Endothelial cell of umbilical vein (primary cell): ENCODE measurements at regions not wholly inside any gene's neighbourhood (a gene's known extent, or its start where the extent isn't known, plus 50 kb on each side); places are given as distances from the start of the nearest gene placed in this dataset.

Experiments used
- BruUV-seq: library from RNA; stranded (reverse); fragments of 400-500 nt; replicated peaks from 2 replicates; lab custom pipeline; 2021; lab: Mats Ljungman, UMichigan
- CTCF ChIA-PET: fragments of 300-600, 350-600 bp; sonication (Branson Sonifier 250); formaldehyde crosslinking; loops from one replicate; lab custom pipeline; 2021; ENCODE audit warnings: antibody characterized with exemption, inconsistent platforms; lab: Charles Lee
- POLR2A ChIA-PET: fragments of 300-600, 350-600 bp; sonication (Branson Sonifier 250); formaldehyde crosslinking; loops from one replicate; lab custom pipeline; 2021; ENCODE audit warnings: antibody characterized with exemption, inconsistent platforms; lab: Charles Lee
- DNase-seq: peaks from one replicate; pipeline ENCODE4 v3.0.0-alpha.2; 2011; ENCODE audit warnings: low read depth, low spot score
- FAIRE-seq: peaks from 2 replicates; lab custom pipeline; 2011; peaks lifted over from hg19 to GRCh38; lab: Jason Lieb, UNC
- H2AFZ ChIP-seq: 2 replicates; pipeline ENCODE4 v1.6.0; 2012; ENCODE audit warnings: low read depth, low read length, control low read depth, inconsistent platforms
- H3K27ac ChIP-seq: 2 replicates; pipeline ENCODE4 v1.5.1; 2011; ENCODE audit warnings: low read depth, mild to moderate bottlenecking, control low read depth, low read length, moderate library complexity; ENCODE audit not compliant: insufficient read depth
- H3K27me3 ChIP-seq, 2 experiments: 2 replicates each; pipeline versions ENCODE4 v1.6.0 to v1.6.1; 2011; ENCODE audit warnings: low read length in 2 of 2, mixed read lengths in 1 of 2; ENCODE audit not compliant: control insufficient read depth in 2 of 2, insufficient read depth in 2 of 2
- H3K36me3 ChIP-seq, 2 experiments: 2 replicates in 1 of 2; 3 replicates in 1 of 2; pipeline ENCODE4 v1.5.1; 2011; ENCODE audit warnings: low read length in 2 of 2, mild to moderate bottlenecking in 1 of 2, moderate library complexity in 1 of 2; ENCODE audit not compliant: control insufficient read depth in 2 of 2, insufficient read depth in 2 of 2; ENCODE audit errors: extremely low read depth in 1 of 2
- H3K4me1 ChIP-seq: 3 replicates; pipeline ENCODE4 v1.5.1; 2011; ENCODE audit warnings: mild to moderate bottlenecking, low read length; ENCODE audit not compliant: control insufficient read depth, insufficient read depth; ENCODE audit errors: extremely low read depth
- H3K4me2 ChIP-seq: 2 replicates; pipeline ENCODE4 v1.6.1; 2011; ENCODE audit warnings: low read length, control low read depth, mixed read lengths; ENCODE audit not compliant: insufficient read depth
- H3K4me3 ChIP-seq, 3 experiments: fragments of 200-600 bp in 1 of 3; sonication (generic), shearing (Covaris generic) in 1 of 3; replicated peaks in 1 of 3; 2 replicates each; pipeline ENCODE4 v1.5.1; 2011 to 2016; ENCODE audit warnings: control low read depth in 3 of 3, low read length in 3 of 3, mild to moderate bottlenecking in 2 of 3, inconsistent platforms in 1 of 3, low read depth in 1 of 3, moderate library complexity in 1 of 3; ENCODE audit not compliant: insufficient read depth in 1 of 3
- H3K79me2 ChIP-seq: 2 replicates; pipeline ENCODE4 v1.6.0; 2012; ENCODE audit warnings: low read length, inconsistent platforms; ENCODE audit not compliant: control insufficient read depth, insufficient read depth
- H3K9ac ChIP-seq: replicated peaks from 2 replicates; pipeline ENCODE3; 2011; ENCODE audit warnings: low read length, control low read depth; ENCODE audit not compliant: insufficient read depth; ENCODE audit errors: extremely low read depth
- H3K9me1 ChIP-seq: replicated peaks from 3 replicates; pipeline ENCODE4 v1.6.0; 2011; ENCODE audit warnings: mild to moderate bottlenecking, low read length; ENCODE audit not compliant: control insufficient read depth, insufficient read depth; ENCODE audit errors: extremely low read depth
- H3K9me3 ChIP-seq: replicated peaks from 2 replicates; pipeline ENCODE4 v1.5.1; 2012; ENCODE audit warnings: low read length, inconsistent platforms; ENCODE audit not compliant: control insufficient read depth, insufficient read depth
- H4K20me1 ChIP-seq: replicated peaks from 2 replicates; pipeline ENCODE3; 2011; ENCODE audit warnings: mild to moderate bottlenecking, low read length; ENCODE audit not compliant: control insufficient read depth, insufficient read depth; ENCODE audit errors: extremely low read depth
- CTCF ChIP-seq, 2 donors: IDR thresholded peaks; 1 replicate in 1 of 2; 2 replicates in 1 of 2; pipeline ENCODE4 v1.5.1; 2011; ENCODE audit warnings: low read length in 2 of 2, mild to moderate bottlenecking in 2 of 2, moderate library complexity in 2 of 2, control low read depth in 1 of 2, inconsistent platforms in 1 of 2, low read depth in 1 of 2; ENCODE audit not compliant: insufficient read depth in 1 of 2; ENCODE audit errors: extremely low read depth in 1 of 2
- EZH2 ChIP-seq: IDR thresholded peaks from 2 replicates; pipeline ENCODE4 v1.6.1; 2012; ENCODE audit warnings: borderline replicate concordance, low read depth, mild to moderate bottlenecking, moderate library complexity, low read length, inconsistent platforms; ENCODE audit not compliant: severe bottlenecking
- FOS ChIP-seq: IDR thresholded peaks from 2 replicates; pipeline ENCODE4 v1.6.1; 2011; ENCODE audit warnings: mild to moderate bottlenecking, low read length, moderate library complexity, borderline replicate concordance; ENCODE audit not compliant: insufficient read depth
- GATA2 ChIP-seq: IDR thresholded peaks from 2 replicates; pipeline ENCODE4 v1.7.0; 2011; ENCODE audit warnings: low read depth, mild to moderate bottlenecking, moderate library complexity, mixed read lengths, low read length; ENCODE audit not compliant: insufficient read length, insufficient read depth
- JUN ChIP-seq: IDR thresholded peaks from 2 replicates; pipeline ENCODE4 v1.6.1; 2011; ENCODE audit warnings: borderline replicate concordance, low read depth; ENCODE audit not compliant: insufficient read length, insufficient read depth
- MAX ChIP-seq: IDR thresholded peaks from 2 replicates; pipeline ENCODE4 v1.6.1; 2011; ENCODE audit not compliant: insufficient read depth, insufficient read length
- MYC ChIP-seq: IDR thresholded peaks from one replicate; pipeline ENCODE4 v1.6.1; 2011; ENCODE audit warnings: mild to moderate bottlenecking, low read depth, low read length
- POLR2A ChIP-seq: IDR thresholded peaks from 2 replicates; pipeline ENCODE4 v1.6.1; 2012; ENCODE audit warnings: low read depth, mild to moderate bottlenecking, control low read depth, low read length
- POLR2AphosphoS5 ChIP-seq: IDR thresholded peaks from 2 replicates; pipeline ENCODE4 v1.6.1; 2012; ENCODE audit warnings: low read depth, mild to moderate bottlenecking, control low read depth, low read length, moderate library complexity; ENCODE audit not compliant: insufficient read depth
- dilution Hi-C: fragments of 300-500 bp; cut with MboI; formaldehyde crosslinking; loops from one replicate; pipeline ENCODE4 v1.15.0; 2019; ENCODE audit warnings: low sequenced_read_pairs; ENCODE audit not compliant: extremely low pct_ligation_motif_present
- intact Hi-C: fragments of 100-400 bp; cut with micrococcal nuclease; formaldehyde crosslinking; loops from one replicate; pipeline ENCODE4 v1.10.0; 2022

GRCh38 chr11:57083641-57084385, 95.1 kb downstream of the OR5AK2 start:
- Histone ChIP-seq H3K79me2 (no peaks in the 10 kb centered on the region), H3K4me2 (no peak overlapping the region), H3K36me3 (no peaks in the 10 kb centered on the region), H2AFZ (no peak overlapping the region), H3K4me1 (no peaks in the 10 kb centered on the region), H3K9ac (no peak overlapping the region), H3K27me3 (peaks cover 3 to 5% of the 10 kb centered on the region in 2 experiments), H3K9me1 (no peaks in the 10 kb centered on the region), H4K20me1 (no peaks in the 10 kb centered on the region), H3K4me3 (no peak overlapping the region), H3K9me3 (no peaks in the 10 kb centered on the region), H3K27ac (no peak overlapping the region)
- dilution Hi-C loops (no loop called here), intact Hi-C loops (no loop called here)
- POLR2A ChIA-PET: no interaction called here
- FAIRE-seq (no peak), DNase-seq (no peak)
- CTCF ChIA-PET: no interaction called here
- TF ChIP-seq JUN (no peak), MAX (no peak), CTCF (IDR thresholded peaks at IDR 0.05; ENCODE audit: extremely low read depth in 1 of 2, insufficient read depth in 1 of 2, low read depth in 1 of 2, low read length in 2 of 2) (no peak), POLR2A (no peak), POLR2AphosphoS5 (no peak), EZH2 (no peak), GATA2 (no peak), MYC (no peak), FOS (no peak)
- no TSS peak for BruUV-seq
